Panc1 (cell line): ENCODE measurements at regions not wholly inside any gene's neighbourhood (a gene's known extent, or its start where the extent isn't known, plus 50 kb on each side); places are given as distances from the start of the nearest gene placed in this dataset.

Source experiments
- POLR2AphosphoS5 ChIP-seq: IDR thresholded peaks from 2 replicates; pipeline ENCODE4 v1.6.1; 2012; ENCODE audit warnings: mild to moderate bottlenecking, low read depth, low read length, moderate library complexity
- SIN3A ChIP-seq: IDR thresholded peaks from 2 replicates; pipeline ENCODE4 v1.6.1; 2012; ENCODE audit warnings: low read depth, mild to moderate bottlenecking, low read length, moderate library complexity, borderline replicate concordance; ENCODE audit not compliant: insufficient read depth
- TF ChIP-seq, protein P1 (sequence below): fragments of 450-650 bp; IDR thresholded peaks from 2 replicates; pipeline ENCODE4 v1.5.1; 2017; ENCODE audit warnings: mild to moderate bottlenecking

- TF ChIP-seq, protein P1, sequence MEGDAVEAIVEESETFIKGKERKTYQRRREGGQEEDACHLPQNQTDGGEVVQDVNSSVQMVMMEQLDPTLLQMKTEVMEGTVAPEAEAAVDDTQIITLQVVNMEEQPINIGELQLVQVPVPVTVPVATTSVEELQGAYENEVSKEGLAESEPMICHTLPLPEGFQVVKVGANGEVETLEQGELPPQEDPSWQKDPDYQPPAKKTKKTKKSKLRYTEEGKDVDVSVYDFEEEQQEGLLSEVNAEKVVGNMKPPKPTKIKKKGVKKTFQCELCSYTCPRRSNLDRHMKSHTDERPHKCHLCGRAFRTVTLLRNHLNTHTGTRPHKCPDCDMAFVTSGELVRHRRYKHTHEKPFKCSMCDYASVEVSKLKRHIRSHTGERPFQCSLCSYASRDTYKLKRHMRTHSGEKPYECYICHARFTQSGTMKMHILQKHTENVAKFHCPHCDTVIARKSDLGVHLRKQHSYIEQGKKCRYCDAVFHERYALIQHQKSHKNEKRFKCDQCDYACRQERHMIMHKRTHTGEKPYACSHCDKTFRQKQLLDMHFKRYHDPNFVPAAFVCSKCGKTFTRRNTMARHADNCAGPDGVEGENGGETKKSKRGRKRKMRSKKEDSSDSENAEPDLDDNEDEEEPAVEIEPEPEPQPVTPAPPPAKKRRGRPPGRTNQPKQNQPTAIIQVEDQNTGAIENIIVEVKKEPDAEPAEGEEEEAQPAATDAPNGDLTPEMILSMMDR = no peak
- TF ChIP-seq SIN3A (no peak), POLR2AphosphoS5 (no peak)
Observed at GRCh38 chr20:23153696-23154341, 67.7 kb upstream of the CD93 start.
